HG03439 (cell line): ENCODE measurements at regions not wholly inside any gene's neighbourhood (a gene's known extent, or its start where the extent isn't known, plus 50 kb on each side); places are given as distances from the start of the nearest gene placed in this dataset.
"Not testable (repeated sequence)": the region's sequence is repeated elsewhere in the genome, so short reads cannot be mapped to it uniquely, and the experiment has no call there.

Experiments
- ATAC-seq: cut with Tn5 transposase; IDR thresholded peaks from one replicate; pipeline ENCODE4 v1.9.1; 2021; ENCODE audit warnings: mild to moderate bottlenecking, moderate library complexity; ENCODE audit not compliant: unreplicated experiment

DNA sequence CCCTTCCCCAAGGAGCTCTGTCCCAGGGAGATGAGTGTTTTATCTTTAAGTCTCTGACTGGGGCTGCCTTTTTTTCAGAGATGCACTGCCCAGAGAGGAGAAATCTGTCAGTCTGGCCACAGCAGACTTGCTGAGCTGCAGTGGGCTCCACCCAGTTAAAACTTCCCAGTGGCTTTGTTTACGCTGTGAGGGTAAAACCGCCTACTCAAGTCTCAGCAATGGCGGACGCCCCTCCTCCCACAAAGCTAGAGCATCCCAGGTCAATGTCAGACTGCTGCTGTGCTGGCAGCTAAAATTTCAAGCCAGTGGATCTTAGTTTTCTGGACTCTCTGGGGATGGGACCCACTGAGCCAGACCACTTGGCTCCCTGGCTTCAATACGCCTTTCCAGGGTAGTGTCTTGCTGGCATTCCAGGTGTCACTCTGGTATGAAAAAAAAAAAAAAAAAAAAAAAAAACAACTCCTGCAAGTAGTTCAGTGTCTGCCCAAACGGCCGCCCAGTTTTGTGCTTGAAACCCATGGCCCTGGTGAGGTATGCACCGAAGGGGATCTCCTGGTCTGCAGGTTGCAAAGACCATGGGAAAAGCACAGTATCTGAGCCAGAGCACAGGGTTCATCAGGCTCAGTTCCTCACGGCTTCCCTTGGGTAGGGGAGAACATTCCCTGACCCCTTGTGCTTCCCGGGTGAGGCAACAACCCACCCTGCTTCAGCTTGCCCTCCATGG lies 1616.1 kb upstream of the ADGRL3 start:
- no peak for ATAC-seq

DNA sequence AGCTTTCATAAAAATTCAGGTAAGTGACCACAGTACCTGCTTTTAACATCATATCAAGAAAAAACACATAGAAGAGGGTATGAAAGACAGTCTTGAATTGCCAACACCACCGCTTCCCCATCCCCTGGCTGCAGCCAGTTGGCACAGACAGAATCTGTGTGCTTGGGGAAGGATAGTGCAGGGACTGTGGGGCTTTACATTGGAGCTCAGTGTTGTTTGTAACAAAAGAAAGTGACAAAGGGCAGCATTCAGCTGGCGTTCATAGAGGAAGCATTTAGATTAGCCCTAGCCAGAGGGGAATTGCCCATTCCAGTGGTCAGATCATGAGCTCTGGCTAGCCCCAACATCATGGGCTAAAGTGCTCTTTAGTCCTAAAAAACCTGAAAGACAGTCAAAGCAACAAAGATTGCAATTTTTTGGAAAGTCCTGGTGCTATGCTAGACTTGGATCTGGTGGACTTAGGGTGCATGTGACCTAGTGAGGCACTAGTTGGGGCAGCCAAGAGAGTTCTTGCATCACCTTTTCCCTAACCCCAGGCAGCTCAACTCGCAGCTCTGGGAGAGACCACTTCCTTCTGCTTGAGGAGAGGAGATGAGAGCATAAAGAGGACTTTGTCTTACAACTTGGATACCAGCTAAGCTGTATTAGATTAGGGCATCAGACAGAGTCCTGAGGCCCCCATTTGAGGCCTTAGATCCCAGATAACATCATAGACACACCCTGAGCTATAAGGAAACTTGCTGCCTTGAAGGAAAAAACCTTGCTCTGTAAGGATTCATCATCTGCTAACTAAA lies 1602.4 kb upstream of the ADGRL3 start:
- ATAC-seq: no peak

DNA sequence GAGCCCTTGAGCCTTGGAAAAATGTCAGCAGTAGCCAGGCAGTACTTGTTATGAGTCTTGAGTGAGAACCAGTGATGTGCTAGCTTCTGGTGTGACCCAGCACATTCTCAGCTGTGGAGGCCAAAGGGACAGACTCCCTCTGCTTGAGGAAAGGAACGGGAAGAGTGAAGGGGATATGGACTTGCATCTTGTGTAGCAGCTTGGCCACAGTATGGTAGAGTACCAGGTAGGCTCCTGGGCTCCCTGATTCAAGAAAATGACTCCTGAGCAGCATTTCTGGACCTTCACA lies 1601.9 kb upstream of the ADGRL3 start:
- no peak for ATAC-seq

DNA sequence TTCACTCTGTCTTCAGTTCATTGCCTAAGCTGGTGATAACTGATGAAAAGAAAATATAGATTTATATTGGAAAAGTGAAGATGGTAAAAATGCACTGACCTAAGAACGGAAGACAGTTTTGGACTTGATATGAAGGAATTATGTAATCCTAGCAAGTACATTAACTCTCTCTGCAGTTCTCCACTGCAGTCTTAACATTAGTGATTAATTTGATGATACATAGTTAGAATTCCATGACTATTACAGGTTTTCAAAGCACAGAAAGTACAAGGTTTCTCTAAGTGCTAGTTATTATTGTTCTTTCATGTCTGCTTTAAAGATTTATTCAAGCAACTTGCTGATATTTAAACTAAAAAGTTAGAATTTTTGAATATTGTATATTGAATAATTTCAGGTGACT lies 1591.7 kb upstream of the ADGRL3 start:
- no peak for ATAC-seq

DNA sequence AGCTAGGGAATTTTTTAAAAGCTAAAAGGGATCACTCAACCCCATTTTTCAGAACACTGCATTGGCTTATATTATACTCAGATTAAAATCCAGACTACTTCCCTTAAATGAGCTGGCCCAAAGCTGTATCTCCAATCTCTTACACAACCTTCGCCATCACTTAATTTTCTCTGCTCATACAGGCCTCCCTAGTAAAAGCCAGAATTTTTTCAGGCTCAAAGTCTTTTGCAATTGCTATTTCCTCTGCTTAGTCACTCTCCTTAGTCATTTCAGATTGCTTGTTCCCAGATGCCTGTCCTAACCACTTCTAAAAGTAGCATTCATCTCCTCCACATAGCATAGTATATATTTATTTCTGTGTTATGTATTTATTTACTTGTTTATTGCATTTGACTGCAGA lies 1587.9 kb upstream of the ADGRL3 start:
- no peak for ATAC-seq

DNA sequence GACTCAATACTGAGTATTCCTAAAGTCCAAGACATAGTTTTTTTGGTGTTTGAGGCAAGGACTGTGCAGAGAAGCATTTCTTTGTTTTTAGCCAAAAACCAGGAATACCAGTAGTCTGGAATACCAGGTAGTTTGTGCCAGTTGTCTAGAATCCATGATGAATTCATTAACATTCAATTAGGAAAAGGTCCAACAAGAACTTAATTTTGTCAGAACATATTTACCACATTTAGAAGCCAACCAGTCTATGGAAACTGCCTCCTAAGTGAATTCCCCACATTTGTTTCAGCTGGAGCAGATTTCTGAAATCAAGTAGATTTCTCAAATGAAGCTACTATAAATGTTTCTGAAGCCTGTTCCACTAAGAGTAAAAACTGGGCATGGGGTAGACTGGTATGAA lies 1584.8 kb upstream of the ADGRL3 start:
- ATAC-seq: no peak

DNA sequence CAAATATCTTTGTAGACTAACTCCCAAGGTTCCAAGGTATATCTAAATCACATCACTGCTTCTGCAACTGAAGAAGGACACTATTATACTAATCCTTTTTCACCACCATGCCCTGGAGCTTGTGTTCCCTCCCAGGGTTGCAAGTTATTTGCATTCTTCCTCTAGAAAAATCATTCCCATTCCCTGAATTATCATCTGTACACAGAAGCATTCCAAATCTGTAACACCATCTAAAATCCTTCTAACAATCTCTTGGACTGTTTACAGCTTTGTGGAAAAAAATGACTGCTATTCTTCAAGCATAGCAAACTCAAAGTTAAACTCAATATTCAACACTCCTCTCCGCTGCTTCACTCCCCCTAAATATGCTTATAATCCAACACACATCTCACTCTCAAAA lies 1570.8 kb upstream of the ADGRL3 start:
- no peak for ATAC-seq

DNA sequence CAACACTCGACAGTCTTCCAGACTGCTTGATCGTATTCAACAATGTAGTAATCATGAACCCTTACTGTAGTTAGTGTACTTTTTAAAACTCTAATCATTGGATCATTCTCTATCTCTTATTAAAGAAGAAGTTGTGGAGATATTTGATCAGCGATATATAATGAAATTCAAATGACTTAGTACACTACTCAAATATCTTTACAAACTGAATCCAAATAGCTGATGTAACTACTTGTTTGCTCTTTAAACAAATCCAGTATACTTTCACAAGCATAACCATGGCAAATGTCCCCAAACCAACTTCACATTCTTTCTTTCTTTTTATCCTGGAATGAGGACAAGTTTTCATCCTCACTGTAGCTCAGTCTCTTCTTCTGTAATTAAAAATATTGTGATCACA lies 1569.9 kb upstream of the ADGRL3 start:
- ATAC-seq: no peak

DNA sequence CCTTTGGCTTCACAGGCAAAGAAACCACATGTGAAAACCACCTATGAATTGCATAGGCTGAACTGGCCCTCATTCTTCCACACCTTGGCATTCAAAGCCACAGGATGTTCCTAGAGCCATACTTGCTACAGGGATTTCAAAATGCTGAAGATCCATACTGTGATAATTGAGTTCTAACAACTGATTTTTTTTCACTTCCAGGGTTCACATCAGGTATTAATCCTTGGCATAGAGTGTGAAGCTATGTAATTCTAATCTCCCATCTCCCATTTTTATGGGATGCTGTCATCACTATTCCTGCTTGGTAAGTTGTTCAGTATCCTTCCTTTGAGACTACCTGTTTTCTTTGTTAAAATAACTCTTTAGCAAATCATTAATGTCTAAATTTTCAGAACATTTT lies 1569.2 kb upstream of the ADGRL3 start:
- ATAC-seq: no peak

DNA sequence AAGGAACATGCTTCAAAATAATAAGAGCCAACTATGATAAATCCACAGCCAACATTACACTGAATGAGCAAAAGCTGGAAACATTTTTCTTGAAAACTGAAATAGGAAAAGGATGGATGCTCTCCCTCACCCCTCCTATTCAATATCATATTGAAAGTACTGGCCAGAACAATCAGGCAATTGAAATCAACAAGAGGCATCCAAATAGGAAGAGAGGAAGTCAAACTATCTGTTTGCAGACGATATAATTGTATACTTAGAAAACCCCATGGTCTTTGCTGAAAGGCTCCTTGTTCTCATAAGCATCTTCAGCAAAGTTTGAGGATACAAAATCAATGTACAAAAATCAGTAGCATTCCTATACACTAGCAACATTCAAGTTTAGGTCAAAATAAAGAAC lies 1562.5 kb upstream of the ADGRL3 start:
- no peak for ATAC-seq

DNA sequence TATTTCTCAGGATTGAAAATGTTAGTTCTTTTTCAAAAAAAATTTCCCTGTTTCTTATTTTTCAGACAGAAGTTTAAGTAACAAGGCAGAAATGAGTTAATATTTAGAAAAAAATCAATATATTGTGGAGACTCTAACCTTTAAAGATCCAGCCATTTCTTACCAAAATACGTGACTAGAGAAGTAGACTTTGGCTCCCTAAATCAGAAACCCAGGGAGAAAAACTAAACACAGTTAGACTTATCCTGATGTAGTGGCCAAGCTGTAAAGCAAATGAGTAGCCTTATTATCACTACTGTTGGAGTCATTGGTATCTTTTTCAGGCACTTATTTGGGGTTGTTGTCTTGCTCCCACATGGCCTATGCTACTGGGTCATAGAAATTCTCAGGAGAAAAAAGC lies 1556.4 kb upstream of the ADGRL3 start:
- ATAC-seq: no peak

DNA sequence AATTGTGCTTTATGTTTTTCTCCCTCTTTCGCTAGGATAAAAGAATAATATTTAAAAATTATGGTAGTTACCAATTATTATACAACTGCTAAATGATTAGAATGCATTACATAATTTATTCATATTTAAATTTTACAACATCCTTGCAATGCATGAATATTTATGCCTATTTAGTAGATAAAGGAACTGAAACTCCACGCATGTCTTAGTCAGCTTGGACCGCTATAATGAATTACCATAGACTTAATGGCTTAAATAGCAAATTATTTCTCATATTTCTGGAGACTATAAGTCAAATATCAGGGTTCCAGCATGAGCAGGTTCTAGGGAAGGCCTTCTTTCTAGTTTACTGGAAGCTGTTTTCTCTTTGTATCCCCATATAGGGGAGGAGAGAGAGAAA lies 1555.4 kb upstream of the ADGRL3 start:
- ATAC-seq: no peak

DNA sequence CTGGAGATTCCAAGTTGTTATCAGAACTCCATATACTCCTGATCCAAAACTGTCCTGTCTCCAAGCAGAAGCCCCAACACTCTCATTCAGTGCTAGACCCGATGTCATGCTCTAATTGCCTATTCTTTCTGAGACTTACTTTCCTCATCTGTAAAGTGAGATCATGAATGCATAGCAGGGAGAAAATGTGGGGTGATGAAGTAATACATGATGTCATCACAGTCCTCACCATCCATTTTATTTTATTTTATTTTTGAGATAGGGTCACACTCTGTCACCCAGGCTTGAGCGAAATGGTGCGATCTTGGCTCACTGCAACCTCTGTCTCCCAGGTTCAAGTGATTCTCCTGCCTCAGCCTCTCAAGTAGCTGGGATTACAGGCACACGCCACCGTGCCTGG lies 1554.0 kb upstream of the ADGRL3 start:
- ATAC-seq: no peak

DNA sequence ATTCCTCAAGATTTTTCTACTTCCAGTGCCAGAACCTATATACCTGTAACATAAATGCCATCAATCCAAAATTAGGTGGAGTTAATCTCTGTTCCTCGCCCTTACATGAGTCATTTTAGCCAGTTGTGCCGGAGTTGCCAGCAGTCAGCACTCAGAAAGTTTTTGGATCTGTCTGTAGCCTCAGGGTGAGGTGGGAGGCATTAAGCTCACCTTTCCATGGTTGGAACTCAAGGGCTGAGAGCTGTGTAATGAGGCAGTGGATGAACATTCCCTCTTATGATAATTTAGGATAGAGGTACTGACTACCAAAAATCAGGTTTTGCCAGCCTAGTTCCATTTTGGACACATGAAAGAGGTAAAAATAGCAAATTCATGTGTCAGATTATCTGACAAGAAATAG lies 1553.1 kb upstream of the ADGRL3 start:
- no peak for ATAC-seq

DNA sequence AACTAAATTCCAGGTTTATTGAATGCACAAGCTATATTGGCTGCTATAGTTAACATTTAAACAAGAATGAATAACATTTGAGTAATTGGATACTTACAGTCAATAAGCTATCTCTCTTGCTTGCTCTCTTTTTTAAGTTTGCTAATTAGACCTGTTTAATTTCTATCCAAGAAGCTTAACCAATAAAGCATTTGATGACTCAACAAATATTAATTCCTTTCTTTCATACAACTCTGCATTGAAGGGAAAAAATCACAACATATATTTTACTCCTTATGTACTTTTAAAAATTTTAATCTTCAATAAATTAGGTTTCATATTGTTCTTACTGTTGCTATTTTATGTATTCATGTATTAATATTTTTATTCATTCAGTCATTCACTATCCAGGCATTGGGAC lies 1552.6 kb upstream of the ADGRL3 start:
- ATAC-seq: no peak

DNA sequence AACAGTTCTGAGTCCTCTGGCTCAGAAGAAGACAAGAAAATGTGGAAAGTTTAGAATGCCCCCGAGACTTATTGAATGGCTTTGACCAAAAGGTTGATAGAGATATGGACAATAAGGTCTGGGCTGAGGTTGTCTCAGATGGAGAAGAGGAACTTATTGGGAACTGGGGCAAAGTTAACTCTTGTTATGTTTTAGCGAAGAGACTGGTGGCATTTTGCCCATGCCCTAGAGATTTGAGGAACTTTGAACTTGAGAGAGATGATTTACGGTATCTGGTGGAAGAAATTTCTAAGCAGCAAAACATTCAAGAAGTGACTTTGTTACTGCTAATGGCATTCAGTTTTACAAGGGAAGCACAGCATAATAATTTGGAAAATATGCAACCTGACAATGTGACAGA lies 1549.3 kb upstream of the ADGRL3 start:
- ATAC-seq: no peak

DNA sequence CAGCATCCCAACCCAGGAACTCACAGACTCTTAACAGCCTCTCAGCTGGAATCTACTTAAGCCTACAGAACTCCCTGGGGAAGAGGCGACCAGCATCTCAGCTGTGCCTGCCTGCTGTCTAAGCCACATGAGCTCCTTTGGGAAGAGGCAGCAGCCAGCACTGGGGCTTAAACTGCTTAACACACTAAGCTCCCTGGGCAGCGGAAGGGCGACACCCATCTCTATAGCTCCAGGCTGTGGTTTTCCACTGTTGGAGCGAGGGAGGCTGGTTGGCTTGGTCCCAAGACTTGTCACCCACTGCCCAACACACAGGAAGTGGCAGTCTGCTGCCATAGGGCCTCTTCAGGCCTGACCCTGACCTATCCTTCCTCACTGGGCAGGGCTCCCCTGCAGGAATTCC lies 1544.1 kb upstream of the ADGRL3 start:
- ATAC-seq: no peak

DNA sequence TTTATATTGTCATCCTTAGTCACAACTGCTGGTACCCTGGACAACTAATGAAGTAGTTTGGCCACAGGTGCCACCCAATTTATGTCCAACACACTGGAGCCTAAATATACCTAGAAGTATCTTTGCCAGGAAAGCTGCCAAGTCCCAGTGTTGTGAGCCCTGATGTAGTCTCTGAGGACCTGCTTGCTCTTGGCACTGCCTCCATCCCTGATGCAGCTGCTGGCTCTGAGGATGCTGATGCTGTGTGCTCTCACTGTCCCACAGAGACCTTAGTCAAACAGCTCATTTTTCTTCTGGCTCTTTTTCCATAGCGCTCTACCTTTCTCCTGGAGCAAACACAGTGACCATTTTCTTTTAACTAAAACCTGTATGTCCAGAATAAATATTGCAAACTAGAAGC lies 1535.4 kb upstream of the ADGRL3 start:
- no peak for ATAC-seq

DNA sequence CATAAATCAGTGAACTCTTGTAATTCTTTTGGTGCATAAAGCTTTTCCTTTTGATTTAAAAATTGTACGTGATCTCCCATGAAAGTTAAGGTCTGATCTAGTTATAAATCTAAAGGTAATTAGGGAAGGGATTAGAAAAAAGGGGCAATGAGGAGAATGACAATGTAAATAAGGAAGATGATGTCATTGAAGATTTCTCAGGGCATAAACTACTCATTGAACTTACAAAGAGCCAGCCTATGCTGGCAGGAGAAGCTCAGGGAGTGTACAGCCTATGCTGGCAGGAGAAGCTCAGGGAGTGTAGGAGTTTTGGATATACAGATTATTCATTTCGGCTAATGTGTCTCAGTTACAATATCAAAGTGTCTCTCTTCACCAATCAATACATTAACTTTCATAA lies 1533.5 kb upstream of the ADGRL3 start:
- ATAC-seq: no peak

DNA sequence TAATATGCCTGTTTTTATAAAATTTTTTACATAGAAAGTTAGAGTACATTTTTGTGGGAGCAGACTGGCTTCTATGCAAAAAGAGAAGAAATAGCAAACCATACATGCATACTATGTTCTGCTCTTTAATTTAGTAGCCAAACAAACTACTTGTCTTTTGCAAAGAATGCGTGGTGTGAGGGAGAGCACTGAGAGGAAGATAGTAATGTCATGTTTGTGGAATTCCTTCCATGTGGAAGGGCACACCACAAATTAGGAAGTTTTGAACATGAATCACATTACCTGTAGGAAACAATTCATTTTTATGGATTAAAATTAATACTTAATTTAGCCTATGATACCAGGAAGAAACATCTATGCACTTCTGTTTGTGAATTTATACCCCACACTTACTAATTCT lies 1529.1 kb upstream of the ADGRL3 start:
- no peak for ATAC-seq

DNA sequence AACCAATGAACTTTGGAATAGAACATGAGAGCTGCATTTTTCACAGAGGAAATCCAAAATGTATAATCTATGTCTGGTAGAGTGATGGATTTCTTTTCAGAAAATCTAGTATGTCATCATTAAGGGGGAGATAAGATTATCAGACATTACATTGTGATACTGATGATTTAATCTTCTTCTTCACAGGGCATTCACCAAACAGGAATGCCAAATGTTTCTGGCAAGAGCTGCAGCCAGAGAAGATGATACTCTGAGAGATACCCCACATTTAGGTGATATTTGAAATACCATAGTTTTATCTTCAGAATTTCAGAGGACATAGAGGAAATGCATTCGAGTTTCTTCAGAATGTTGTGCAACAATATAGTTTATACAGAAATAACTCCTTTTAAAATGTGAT lies 1523.7 kb upstream of the ADGRL3 start:
- no peak for ATAC-seq

DNA sequence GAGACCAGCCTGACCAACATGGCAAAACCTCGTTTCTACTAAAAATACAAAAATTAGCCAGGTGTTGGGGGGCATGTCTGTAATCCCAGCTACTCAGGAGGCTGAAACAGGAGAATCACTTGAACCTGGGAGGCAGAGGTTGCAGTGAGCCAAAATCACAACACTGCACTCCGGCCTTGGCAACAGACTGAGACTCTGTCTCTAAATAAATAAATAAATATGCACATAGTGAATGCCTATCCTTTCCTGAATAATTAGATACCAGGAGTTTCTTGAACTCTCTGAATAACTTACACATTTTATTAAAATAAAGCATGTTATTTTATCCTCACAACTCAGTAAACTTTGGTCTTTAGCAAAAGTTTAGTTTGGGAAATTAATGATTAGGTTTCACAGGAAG lies 1523.1 kb upstream of the ADGRL3 start:
- not testable (repeated sequence) for ATAC-seq

DNA sequence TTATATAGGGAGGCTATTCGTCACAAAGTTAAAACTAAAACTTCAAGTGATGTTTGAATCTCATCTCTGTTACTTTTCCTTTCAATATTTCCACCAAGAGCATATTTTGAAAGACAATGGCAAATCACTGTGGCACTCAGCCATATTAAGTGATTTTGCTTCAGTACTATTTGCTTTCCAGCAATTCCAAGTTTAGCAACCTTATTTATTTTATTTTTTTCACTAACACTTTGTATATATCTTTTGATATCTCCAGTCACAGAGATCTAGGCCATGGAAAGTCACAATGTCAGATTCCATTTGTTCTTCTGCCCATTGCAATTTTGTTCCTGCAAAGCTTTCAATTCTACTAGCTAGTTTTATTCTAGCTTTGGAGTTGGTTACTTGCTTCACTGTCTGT lies 1514.5 kb upstream of the ADGRL3 start:
- ATAC-seq: no peak
